ENCODE measurements at regions not wholly inside any gene's neighbourhood (a gene's known extent, or its start where the extent isn't known, plus 50 kb on each side); places are given as distances from the start of the nearest gene placed in this dataset.

GRCh38 chr7:69502358-69502757 lies 95.9 kb upstream of the AUTS2 start:
- no peaks in the 10 kb centered on the region for H3K36me3 ChIP-seq
- no peak overlapping the region for H3K27ac ChIP-seq
- no peak for DNase-seq
- intact Hi-C loops (cut with DNase I), result no loop called here
- H3K9me3 ChIP-seq, result no peaks in the 10 kb centered on the region
- no peaks in the 10 kb centered on the region for H3K4me1 ChIP-seq
- H3K4me3 ChIP-seq (replicated peaks in 1 of 3), result no peak overlapping the region
- no peak for TF ChIP-seq CTCF (IDR thresholded peaks at IDR 0.05)
- TF ChIP-seq POLR2A (IDR thresholded peaks at IDR 0.05), result no peak
- H3K27me3 ChIP-seq, result no peaks in the 10 kb centered on the region
- 80 to 89% methylated on average over 3 of the region's 3 CpGs for WGBS, 2 donors

- no peaks in the 10 kb centered on the region for H3K4me1 ChIP-seq
- no peaks in the 10 kb centered on the region for H3K27me3 ChIP-seq
- TF ChIP-seq POLR2A (IDR thresholded peaks at IDR 0.05) (no peak), CTCF (IDR thresholded peaks at IDR 0.05) (no peak)
- intact Hi-C loops (cut with DNase I), result no loop called here
- WGBS, 2 donors, result 74 to 82% methylated on average over 8 of the region's 8 CpGs
- no peaks in the 10 kb centered on the region for H3K9me3 ChIP-seq
- no peak overlapping the region for H3K27ac ChIP-seq
- H3K4me3 ChIP-seq (replicated peaks in 1 of 3), result no peak overlapping the region
- no peaks in the 10 kb centered on the region for H3K36me3 ChIP-seq
- DNase-seq, result no peak
Observed at GRCh38 chr7:69504733-69505420, 93.4 kb upstream of the AUTS2 start.

GRCh38 chr7:69508736-69509135 lies 89.5 kb upstream of the AUTS2 start:
- Histone ChIP-seq H3K4me1 (no peaks in the 10 kb centered on the region), H3K27me3 (no peaks in the 10 kb centered on the region), H3K36me3 (no peaks in the 10 kb centered on the region), H3K27ac (no peak overlapping the region), H3K4me3 (replicated peaks in 1 of 3) (no peak overlapping the region), H3K9me3 (no peaks in the 10 kb centered on the region)
- no peak for DNase-seq
- no peak for TF ChIP-seq POLR2A (IDR thresholded peaks at IDR 0.05)
- TF ChIP-seq CTCF (IDR thresholded peaks at IDR 0.05), result no peak
- 95 to 100% methylated on average over 2 of the region's 2 CpGs for WGBS, 2 donors
- intact Hi-C loops (cut with DNase I), result no loop called here

- no peaks in the 10 kb centered on the region for H3K9me3 ChIP-seq
- no peaks in the 10 kb centered on the region for H3K4me1 ChIP-seq
- no peak for DNase-seq
- H3K27ac ChIP-seq, result no peak overlapping the region
- H3K36me3 ChIP-seq, result no peaks in the 10 kb centered on the region
- intact Hi-C loops (cut with DNase I), result no loop called here
- no peak overlapping the region for H3K4me3 ChIP-seq (replicated peaks in 1 of 3)
- TF ChIP-seq POLR2A (IDR thresholded peaks at IDR 0.05), result no peak
- TF ChIP-seq CTCF (IDR thresholded peaks at IDR 0.05), result no peak
- WGBS, 2 donors, result 92 to 96% methylated on average over 4 of the region's 4 CpGs
- no peaks in the 10 kb centered on the region for H3K27me3 ChIP-seq
Observed at GRCh38 chr7:69510114-69510513, 88.2 kb upstream of the AUTS2 start.

GRCh38 chr7:69515495-69516212 lies 82.6 kb upstream of the AUTS2 start:
- no peak overlapping the region for H3K27ac ChIP-seq
- no peak for DNase-seq
- 79 to 80% methylated on average over 6 of the region's 6 CpGs for WGBS, 2 donors
- TF ChIP-seq CTCF (IDR thresholded peaks at IDR 0.05) (no peak), POLR2A (IDR thresholded peaks at IDR 0.05) (no peak)
- intact Hi-C loops (cut with DNase I), result no loop called here
- H3K36me3 ChIP-seq, result no peaks in the 10 kb centered on the region
- H3K27me3 ChIP-seq, result no peaks in the 10 kb centered on the region
- no peaks in the 10 kb centered on the region for H3K9me3 ChIP-seq
- H3K4me1 ChIP-seq, result peaks cover 0 to 2% of the 10 kb centered on the region in 2 donors
- no peak overlapping the region for H3K4me3 ChIP-seq (replicated peaks in 1 of 3)
